ENCODE measurements at regions not wholly inside any gene's neighbourhood (a gene's known extent, or its start where the extent isn't known, plus 50 kb on each side); places are given as distances from the start of the nearest gene placed in this dataset.

GRCh38 chr4:180207921-180208320 is 2035.3 kb upstream of the TENM3 start:
- TF ChIP-seq POLR2A (IDR thresholded peaks at IDR 0.05) (no peak), CTCF (IDR thresholded peaks at IDR 0.05) (no peak)
